GM21526 (cell line): ENCODE measurements at regions not wholly inside any gene's neighbourhood (a gene's known extent, or its start where the extent isn't known, plus 50 kb on each side); places are given as distances from the start of the nearest gene placed in this dataset.
"Not testable (repeated sequence)": the region's sequence is repeated elsewhere in the genome, so short reads cannot be mapped to it uniquely, and the experiment has no call there.

Experiments
- ATAC-seq: cut with Tn5 transposase; IDR thresholded peaks from one replicate; pipeline ENCODE4 v1.9.1; 2021; ENCODE audit warnings: moderate library complexity; ENCODE audit not compliant: unreplicated experiment, low FRiP score

DNA sequence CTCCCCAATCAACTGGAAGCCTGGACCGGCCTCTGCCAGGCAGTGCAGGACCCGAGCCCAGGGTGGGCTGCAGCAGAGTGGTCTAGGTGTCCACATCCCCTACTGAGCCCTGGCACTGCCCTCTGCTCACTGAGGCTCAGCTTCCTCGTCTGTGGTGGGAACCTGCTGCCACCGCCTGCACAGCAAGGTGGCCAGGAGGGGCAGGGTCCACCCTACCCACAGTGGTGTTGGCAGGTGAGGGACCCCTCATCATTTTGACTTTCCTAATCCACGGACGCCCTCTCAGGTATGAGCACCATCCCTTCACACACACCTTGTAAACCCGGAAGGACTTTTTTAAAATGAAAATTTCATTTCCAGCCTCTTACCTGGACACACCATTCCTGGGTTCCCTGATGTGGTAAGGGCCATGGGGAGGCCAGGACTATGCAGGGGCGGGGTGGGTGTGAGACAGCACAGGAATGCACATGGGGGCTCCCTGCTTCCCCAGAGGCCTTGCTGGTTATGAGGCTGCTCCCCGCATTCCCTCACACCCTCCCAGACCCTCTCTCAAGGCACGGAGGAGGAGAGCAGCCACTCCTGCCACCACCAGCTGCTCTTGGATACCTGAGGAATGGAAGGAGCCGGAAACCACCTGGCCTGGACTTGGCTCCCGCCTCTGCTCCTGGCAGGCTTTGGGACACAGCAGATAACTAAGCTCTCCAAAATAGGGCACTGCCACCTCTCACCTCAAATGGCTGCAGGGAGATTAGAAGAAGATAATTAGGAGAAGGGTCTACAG is 185.9 kb upstream of the TPM1 start:
- ATAC-seq: no peak

DNA sequence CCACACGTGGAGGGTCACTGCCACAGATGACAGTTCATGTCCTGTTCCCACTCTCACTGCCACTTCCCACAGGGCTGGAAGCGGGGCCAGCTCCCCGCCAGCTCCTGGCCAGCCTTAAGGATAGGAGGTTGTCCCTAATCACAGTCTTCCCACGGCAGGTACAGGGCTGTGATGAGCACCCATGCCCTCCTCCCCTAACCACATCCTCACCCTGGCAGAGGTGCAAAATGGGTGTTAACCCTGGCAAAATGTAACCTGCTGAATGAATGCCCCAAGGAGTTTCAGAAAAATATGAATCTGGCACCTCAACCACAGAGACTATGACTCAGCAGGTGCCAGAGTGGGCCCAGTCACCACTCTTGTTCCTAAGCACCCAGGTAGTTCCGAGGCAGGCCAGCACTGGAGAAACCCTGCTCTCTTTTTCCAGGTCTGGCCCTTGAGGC is 185.1 kb upstream of the TPM1 start:
- ATAC-seq: no peak

DNA sequence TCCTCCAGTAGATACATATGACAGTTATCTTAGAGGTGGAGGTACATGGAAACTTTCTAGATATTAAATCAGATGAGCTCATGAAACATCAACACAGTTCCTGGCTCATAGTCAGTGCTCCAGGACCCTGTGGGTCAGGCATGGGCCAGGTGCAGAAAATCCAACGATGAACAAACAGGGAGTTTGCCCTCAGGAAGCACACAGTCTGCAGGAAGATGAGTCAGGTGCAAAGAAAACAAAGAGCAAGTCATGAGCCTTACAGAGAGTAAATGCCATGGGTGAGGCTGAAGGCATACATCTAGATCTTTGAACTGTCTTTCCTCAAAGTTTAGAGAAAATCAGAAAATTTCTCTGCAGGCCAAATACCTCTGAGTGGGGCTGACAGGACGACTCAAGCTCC is 184.2 kb upstream of the TPM1 start:
- no peak for ATAC-seq

DNA sequence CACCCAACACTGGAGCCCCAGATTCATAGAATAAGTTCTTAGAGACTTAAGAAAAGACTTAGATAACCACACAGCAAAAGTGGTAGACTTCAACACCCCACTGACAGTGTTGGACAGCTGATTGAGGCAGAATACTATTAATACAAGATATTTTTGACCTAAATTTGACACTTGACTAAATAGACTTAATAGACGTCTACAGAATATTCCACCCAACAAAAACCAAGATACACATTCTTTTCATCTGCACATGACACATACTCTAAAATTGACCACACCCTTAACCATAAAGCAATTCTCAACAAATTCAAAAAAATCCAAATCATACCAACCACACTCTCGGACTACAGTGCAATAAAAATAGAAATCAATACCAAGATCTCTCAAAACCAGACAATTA is 179.8 kb upstream of the TPM1 start:
- ATAC-seq: no peak

DNA sequence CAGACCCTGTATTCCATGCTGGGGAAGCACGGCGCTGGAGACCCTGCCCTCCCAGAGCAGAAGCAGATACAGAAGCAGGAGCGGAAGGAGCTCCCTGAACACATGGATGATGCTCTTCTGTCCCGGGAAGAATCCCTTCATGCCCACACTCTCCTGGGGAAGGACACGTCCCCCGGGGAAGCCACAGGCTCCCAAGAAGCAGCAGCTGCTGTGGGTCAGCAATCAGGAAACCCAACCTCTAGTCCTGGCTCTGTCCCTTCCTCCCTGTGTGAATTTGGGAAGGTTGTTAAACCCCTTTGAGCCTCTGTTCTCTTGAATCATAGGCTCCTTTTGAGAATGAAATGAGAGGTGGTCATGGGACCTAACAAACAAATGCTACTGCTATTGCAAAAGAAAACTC is 176.2 kb upstream of the TPM1 start:
- ATAC-seq: no peak

DNA sequence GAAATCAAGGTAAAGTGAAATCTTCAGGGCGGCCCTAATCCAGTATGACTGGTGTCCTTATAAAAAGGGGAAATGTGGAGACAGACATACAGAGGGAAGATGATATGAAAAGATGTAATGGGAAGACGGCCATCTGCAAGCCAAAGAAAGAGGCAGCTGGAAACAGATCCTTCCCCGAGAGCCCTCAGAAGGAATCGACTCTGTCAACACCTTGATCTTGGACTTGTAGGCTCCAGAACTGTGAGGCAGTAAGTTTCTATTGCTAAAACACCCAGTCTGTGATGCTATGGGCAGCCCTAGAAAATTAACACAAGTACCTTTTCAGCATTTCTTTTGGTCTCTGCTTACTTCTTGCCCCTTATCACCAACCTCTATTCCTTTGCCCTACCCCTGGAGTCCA is 174.7 kb upstream of the TPM1 start:
- ATAC-seq: no peak

DNA sequence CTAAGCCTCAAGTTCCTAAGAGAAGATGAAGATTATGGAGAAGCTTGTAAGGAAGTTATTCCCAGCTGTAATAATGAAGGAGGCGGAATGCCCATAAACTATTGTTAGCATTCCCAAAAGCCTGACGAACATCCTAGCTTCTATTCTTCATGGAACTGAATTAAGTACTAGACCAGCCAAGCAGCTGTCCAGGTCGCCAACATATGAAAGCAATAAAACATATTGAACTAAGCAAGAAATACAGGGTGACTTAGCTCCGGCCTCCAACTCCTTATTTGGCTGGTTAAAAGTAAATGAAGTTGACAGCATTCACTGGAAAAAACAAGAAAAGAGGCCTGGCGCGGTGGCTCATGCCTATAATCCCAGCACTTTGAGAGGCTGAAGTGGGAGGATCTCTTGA is 174.0 kb upstream of the TPM1 start:
- no peak for ATAC-seq

DNA sequence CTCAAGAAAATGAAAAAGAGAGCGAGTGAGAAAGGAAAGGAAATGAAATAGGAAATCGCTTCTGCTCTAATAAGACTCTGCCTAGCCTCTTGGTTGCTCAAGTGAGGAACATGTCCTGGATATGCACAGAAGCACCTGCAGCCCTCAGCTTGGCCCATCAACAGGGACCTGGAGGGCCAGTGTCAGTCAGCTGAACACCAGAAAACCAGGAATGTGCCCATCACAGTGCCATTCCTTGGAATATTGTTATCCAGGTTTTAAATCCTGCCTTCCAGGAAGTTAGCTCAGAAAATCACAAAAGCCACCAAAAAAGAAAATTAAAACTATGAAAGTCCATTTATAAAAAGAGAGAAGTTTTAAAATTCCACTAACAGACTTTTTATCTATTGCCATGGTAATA is 173.4 kb upstream of the TPM1 start:
- no peak for ATAC-seq

DNA sequence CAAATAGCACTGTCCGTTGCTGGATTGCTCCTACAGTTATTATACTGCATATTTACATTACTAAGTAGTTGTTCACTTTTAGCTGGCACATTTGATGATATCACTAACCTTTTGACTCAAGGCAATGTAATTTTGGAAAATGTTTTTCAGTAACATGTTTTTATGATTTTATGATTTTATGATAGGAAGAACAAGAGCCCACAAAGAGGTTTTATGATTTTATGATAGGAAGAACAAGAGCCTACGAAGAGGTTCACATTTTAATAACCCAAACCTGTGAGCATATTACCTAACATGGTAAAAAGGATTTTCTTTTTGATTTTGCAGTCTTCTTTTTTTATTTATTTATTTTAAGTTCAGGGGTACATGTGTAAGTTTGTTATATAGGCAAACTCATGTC is 172.3 kb upstream of the TPM1 start:
- no peak for ATAC-seq

DNA sequence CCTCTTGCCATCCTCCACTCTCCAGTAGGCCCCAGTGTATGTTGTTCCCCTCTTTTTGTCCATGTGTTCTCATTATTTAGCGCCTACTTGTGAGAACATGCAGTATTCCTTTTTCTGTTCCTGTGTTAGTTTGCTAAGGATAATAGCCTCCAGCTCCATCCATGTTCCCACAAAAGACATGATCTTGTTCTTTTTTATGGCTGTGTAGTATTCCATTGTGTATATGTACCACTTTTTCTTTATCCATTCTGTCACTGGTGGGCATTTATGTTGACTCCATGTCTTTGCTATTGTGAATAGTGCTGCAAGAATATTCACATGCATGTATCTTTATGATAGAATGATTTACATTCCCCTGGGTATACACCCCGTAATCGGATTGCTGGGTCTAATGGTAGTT is 171.8 kb upstream of the TPM1 start:
- ATAC-seq: not testable (repeated sequence)

DNA sequence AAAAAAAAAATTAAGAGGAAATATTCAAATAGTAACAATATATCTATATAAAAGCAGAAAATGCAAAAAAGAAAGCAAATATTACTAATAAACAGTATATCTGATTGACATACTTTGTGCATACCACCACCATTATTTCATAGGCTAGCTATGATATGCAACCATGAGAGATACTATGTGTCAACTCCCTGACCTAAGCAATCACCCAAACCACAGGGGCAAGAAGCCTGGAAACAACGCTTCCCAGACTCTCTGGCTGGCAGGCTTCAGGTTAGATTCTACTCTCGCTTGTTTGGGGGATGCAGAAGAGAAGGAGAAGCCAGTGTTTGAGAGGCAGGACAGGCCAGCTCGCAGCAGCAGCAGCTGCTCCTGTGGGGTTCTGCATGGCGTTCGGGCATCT is 169.3 kb upstream of the TPM1 start:
- ATAC-seq: no peak

DNA sequence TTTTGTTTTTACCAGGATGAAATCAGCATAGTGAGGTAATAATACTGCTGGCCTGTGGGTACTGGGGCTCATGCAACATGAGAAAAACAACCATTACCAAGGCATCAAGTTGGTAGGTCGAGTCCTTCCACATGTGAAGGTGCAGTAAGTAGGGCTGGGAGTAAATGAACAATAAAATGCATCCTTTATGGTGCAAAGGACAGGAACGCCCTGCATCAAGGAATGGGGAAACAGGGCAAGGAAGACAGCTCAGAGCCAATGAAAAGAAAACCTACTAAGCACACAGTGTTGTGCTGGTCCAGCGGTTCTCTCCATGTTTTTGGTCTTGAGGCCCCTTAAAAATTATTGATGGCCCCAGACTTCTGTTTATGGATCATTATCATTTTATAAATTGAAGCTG is 168.5 kb upstream of the TPM1 start:
- no peak for ATAC-seq

DNA sequence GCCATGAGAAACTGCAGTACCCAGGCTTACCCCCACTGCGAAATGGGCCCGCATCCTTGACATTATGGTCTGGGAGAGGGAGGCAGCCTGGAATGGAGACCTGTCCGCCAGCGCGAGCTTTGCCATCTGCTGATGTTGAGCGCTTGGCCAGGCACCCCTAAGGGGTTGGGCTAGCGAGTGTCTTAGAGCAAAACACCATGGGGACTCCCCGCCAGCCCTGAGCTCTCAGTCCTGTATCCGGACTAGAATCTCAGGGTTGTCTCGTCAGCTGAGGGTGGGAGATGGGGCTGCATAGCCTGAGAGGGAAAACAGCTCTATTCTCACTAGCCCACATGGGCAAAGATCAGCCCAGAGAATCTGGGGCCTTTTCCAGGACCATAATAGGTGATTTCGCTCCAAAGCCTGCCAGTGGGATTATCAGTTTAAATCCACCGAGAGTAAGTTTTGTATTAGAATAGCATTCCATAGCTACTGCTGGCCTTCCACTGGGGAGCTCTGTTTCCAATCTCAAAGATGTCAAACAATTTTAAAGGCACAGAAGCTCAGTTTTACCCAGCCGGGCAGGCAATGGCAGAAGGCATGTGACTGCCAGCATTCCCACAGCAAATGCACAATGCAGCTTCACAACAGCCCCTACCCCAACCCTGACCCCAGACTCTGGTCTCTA is 167.5 kb upstream of the TPM1 start:
- no peak for ATAC-seq

DNA sequence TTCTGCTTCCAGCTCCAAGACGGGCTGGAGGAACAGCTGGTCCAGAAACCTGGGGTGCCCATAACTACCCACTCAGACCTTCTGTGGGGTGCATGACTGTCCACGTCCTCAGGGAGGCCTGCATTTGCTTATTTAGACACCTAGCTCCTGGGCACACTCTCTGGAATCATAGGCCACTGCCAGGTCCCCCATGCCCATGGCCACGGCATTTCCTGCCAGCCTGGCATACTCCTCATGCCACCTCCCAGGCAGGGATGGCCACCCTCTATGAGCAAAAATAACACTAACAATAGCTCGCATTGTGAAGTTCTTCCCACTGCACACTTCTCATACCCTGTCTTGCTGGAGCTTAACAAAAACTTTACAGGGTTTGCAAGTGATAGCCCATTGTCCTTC is 166.9 kb upstream of the TPM1 start:
- no peak for ATAC-seq

DNA sequence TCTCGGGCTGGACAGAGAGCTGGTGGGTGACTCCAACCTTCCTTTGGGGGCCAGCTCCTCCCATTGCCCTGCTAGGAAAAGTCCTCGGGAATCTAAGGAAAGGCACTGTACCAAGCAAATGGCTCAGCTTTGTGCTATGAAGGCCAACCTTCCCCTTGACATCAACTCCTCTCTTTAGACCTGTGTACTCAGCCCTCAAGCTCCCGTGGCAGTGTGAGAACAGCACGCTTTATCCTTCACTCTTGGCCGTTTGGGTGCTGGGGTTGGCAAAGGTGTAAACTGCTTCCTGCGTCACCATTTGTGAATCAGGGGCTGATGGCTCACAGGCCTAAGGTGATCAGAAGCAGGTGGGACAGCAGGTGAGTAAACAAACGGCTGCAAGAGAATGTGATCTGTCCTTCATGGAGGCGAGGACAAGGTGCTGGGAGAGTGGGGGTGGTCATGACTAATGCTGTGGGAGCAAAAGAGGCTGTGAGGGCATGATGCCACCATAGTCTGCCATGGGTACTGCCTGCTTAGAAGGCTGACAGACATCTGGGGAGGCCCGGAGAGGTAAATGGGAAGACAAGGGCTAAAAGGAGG is 165.2 kb upstream of the TPM1 start:
- no peak for ATAC-seq

DNA sequence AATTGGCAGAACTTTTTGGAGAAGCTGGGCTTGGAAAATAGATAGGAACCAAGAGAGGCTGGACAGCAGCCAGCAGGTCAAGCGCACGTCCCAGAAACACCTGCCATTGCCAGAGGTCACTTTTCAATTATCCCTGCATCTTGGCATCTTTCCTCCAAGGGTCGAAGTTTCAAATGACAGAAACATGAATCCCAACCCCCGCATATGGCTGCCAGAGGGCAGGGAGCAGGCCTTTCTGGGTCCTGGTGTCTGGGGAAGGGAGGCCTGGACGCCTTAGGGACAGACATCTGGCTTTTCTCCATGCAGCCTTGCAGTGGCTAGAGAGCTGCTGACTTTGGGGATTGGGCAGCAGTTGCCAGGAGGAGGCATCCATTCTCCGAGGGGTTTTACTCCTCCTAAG is 164.5 kb upstream of the TPM1 start:
- no peak for ATAC-seq

DNA sequence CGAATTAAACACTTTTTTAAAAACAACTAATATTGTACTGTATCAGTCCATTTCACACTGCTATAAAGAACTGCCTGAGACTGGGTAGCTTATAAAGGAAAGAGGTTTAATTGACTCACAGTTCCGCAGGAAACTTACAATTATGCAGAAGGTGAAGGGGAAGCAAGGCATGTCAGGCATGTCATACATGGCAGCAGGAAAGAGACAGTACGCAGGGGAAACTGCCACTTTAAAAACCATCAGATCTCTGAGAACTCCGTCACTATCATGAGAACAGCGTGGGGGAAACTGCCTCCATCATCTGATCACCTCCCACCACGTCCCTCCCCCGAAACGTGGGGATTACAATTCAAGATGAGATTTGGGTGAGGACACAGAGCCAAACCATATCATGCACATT is 162.8 kb upstream of the TPM1 start:
- ATAC-seq: no peak

DNA sequence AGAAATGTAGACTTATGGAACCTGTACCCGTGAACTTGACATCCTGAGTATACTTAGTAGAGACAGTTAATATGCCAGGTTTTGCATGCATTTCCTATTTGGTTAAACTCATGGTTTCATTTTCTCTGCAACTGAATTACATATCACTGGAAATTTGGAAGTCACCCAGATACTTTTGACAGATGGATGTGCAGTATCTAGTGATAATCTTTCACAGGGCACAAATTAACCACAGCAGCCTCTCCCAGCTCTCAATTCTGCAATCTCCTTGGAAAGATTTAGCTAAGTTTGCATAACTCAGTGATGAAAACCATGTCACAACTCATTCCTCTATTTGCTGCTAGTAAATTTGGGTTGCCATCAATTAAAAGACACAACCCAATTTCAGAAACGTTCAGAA is 162.3 kb upstream of the TPM1 start:
- ATAC-seq: no peak

DNA sequence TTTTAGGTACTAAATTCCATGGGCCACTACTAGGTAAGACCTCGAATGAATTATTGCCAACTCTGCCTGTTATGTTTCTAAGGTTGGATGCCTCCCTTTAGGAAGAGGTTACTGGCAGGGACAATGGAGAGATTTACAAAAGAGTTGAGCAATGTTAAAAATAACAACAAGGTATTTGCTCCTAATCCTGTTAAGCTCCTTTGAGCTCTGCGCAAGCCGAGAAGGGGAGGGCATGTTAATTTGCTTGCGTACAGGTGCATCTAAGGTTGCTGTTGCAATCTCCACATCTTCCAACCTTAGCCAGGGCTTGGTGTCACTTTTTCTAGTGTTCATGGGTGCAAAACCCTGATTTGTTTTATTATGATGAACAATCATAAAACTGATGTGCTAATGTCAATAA is 161.5 kb upstream of the TPM1 start:
- no peak for ATAC-seq

DNA sequence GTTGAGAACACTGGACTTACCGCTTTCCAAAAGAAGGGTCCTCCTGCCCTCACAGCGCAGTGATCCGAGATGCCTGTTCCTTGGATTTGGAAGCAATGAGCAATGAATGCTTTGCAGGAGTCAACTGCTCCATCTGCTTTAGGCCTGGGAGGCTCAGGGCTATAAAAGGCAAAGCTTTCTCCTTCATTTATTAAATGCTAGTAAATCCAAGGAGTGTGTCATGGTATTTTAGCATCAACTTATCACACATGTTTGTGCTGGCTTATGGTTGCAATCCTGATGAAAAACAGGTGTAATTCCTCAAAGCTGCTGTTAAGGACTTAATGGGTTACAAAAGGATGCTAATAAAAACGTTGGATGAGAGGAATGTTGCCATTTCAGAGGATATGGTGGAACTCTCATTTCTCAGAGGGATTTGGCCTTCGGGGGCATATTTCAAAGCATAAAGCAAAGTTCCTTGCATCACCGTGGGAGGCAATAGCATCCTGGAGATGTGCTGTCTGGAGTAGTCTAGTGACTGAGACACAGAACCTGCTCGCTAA is 158.5 kb upstream of the TPM1 start:
- ATAC-seq: no peak

DNA sequence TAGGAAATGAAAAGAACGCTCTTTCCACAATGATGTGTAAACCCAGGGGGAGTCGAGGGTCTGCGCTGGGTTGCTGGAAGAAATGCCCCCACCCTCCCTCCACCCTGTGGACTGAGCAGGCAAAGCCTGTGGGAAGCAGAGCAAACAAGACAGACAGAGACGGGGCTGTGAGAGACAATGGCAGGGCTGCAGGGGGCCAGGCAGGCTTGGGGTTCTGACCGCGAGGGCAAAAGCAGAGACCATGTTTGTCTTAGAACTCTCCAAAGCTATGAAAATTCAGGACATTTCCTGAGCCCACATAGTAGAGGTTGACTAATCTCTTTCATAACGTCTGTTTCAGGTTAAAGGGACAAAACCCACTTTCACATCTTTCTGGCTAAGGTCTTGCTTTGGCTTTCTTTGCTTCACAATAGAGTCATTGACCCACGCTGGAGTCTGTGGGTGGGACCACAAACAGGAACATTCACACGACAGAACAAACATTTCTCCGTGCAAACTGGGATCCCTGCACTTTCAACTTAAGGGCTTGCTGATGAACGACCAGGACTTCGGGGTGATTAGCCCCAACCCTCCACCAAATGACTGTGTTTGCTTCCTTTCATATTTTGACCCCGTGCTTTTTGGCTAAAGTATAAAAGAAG is 156.0 kb upstream of the TPM1 start:
- ATAC-seq: no peak
